Activated T-cell treated with anti-CD3 and anti-CD28 coated beads, Interleukin-2, amount 50 U/mL, for 4 hours (primary cell): ENCODE measurements at regions not wholly inside any gene's neighbourhood (a gene's known extent, or its start where the extent isn't known, plus 50 kb on each side); places are given as distances from the start of the nearest gene placed in this dataset.
"Not testable (repeated sequence)": the region's sequence is repeated elsewhere in the genome, so short reads cannot be mapped to it uniquely, and the experiment has no call there.

Experiments
- ATAC-seq, 2 donors: fragments of 200-7000 bp; cut with Tn5 transposase; one replicate each; pipeline ENCODE4 v1.10.0; 2021
- DNase-seq: peaks from one replicate; pipeline ENCODE4 v3.0.0-alpha.2; 2020
- H3K27me3 Mint-ChIP-seq: one replicate; pipeline ENCODE4 v1.8.0; 2021; ENCODE audit warnings: low read depth, mixed read lengths
- H3K36me3 Mint-ChIP-seq: one replicate; pipeline ENCODE4 v1.8.0; 2022; ENCODE audit warnings: mixed read lengths; ENCODE audit not compliant: insufficient read depth
- H3K4me1 Mint-ChIP-seq: one replicate; pipeline ENCODE4 v1.8.0; 2021; ENCODE audit warnings: low read depth, mixed read lengths
- H3K4me3 Mint-ChIP-seq: one replicate; pipeline ENCODE4 v1.8.0; 2021; ENCODE audit warnings: mild to moderate bottlenecking, moderate library complexity, mixed read lengths
- H3K9me3 Mint-ChIP-seq: one replicate; pipeline ENCODE4 v1.8.0; 2021; ENCODE audit warnings: mixed read lengths

GRCh38 chr4:14338585-14339265, 663.6 kb upstream of the CPEB2 start:
- H3K36me3 Mint-ChIP-seq = no peaks in the 10 kb centered on the region
- H3K9me3 Mint-ChIP-seq = peaks cover 7% of the 10 kb centered on the region
- H3K4me3 Mint-ChIP-seq = no peak overlapping the region
- ATAC-seq (no peak), DNase-seq (no peak)
- no peaks in the 10 kb centered on the region for H3K4me1 Mint-ChIP-seq
- H3K27me3 Mint-ChIP-seq = no peaks in the 10 kb centered on the region

- no peak for ATAC-seq
- H3K27me3 Mint-ChIP-seq = no peaks in the 10 kb centered on the region
- H3K36me3 Mint-ChIP-seq = no peaks in the 10 kb centered on the region
- no peaks in the 10 kb centered on the region for H3K4me1 Mint-ChIP-seq
- DNase-seq = no peak
- H3K4me3 Mint-ChIP-seq = no peak overlapping the region
- no peaks in the 10 kb centered on the region for H3K9me3 Mint-ChIP-seq
Observed at GRCh38 chr4:14339715-14340114, 662.6 kb upstream of the CPEB2 start.

DNA sequence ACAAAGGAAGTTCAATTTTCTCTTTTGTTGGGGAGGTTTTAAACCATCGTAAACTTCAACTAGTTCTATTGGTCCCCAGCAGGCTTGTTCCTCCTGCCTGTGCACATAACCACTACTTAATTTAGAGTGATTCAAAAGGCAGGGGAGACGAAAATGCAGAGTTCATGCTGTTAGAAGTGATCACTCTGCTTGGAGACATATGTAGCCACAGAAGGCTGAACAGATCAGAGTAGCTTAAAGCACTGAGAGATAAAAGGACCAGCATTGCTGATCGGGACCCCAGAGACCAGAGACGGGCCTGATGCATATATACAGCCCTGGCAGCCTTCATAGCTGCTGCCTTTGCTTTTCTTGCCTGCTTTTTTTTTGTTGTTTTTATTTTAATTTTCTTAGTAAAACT, 662.0 kb upstream of the CPEB2 start:
- ATAC-seq = no peak
- no peaks in the 10 kb centered on the region for H3K27me3 Mint-ChIP-seq
- H3K36me3 Mint-ChIP-seq = no peaks in the 10 kb centered on the region
- DNase-seq = no peak
- no peaks in the 10 kb centered on the region for H3K9me3 Mint-ChIP-seq
- H3K4me1 Mint-ChIP-seq = no peaks in the 10 kb centered on the region
- no peak overlapping the region for H3K4me3 Mint-ChIP-seq

DNA sequence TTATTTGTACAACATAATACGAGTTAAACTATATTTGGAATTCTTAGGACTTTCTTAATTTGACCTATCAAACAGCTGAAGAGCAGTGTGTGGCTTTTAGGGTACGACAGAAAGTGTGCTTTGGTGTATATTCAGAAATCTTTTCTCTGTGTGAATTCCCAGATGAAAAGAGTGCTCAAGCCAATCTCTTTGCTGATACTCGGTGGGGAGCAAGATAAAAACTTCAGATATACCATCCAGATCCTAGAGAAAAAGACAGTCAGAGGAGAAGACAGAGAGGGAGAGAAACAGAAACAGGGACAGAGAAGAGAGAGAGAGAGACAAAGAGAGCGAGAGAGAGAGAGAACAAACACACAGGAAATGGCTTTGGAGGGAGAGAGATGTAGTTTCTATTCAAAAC, 658.3 kb upstream of the CPEB2 start:
- no peak overlapping the region for H3K4me3 Mint-ChIP-seq
- H3K9me3 Mint-ChIP-seq = no peaks in the 10 kb centered on the region
- ATAC-seq (no peak), DNase-seq (no peak)
- no peaks in the 10 kb centered on the region for H3K4me1 Mint-ChIP-seq
- peaks cover 5% of the 10 kb centered on the region for H3K27me3 Mint-ChIP-seq
- no peaks in the 10 kb centered on the region for H3K36me3 Mint-ChIP-seq

- no peak overlapping the region for H3K4me3 Mint-ChIP-seq
- H3K4me1 Mint-ChIP-seq = no peaks in the 10 kb centered on the region
- DNase-seq (no peak), ATAC-seq (no peak)
- peaks cover 5% of the 10 kb centered on the region for H3K27me3 Mint-ChIP-seq
- no peaks in the 10 kb centered on the region for H3K9me3 Mint-ChIP-seq
- H3K36me3 Mint-ChIP-seq = no peaks in the 10 kb centered on the region
Observed at GRCh38 chr4:14345356-14345775, 656.9 kb upstream of the CPEB2 start.

GRCh38 chr4:14347526-14347925, 654.8 kb upstream of the CPEB2 start:
- DNase-seq (no peak), ATAC-seq (no peak)
- Mint-ChIP-seq H3K36me3 (no peaks in the 10 kb centered on the region), H3K4me3 (no peak overlapping the region), H3K9me3 (no peaks in the 10 kb centered on the region), H3K27me3 (peaks cover 5% of the 10 kb centered on the region), H3K4me1 (no peaks in the 10 kb centered on the region)

DNA sequence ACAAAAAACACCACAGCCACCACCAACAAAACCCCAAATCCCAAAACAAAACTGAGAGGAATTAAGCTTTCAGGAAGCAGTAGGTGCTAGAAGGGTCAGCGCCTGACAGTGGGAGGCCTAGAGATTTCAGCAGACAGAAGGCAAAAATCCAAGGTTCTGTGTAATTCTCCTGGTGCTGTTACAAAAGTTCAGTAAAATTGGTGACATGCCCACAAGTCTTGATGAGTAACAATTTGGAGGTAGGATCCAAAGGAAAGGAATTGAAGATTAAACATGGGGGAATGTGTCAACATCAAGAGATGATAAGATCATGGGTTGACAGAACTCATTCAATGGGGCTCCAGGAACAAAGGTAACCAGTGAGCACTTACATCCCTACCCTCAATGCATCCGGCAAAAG, 653.8 kb upstream of the CPEB2 start:
- Mint-ChIP-seq H3K27me3 (peaks cover 5% of the 10 kb centered on the region), H3K9me3 (no peaks in the 10 kb centered on the region)
- no peak for ATAC-seq

DNA sequence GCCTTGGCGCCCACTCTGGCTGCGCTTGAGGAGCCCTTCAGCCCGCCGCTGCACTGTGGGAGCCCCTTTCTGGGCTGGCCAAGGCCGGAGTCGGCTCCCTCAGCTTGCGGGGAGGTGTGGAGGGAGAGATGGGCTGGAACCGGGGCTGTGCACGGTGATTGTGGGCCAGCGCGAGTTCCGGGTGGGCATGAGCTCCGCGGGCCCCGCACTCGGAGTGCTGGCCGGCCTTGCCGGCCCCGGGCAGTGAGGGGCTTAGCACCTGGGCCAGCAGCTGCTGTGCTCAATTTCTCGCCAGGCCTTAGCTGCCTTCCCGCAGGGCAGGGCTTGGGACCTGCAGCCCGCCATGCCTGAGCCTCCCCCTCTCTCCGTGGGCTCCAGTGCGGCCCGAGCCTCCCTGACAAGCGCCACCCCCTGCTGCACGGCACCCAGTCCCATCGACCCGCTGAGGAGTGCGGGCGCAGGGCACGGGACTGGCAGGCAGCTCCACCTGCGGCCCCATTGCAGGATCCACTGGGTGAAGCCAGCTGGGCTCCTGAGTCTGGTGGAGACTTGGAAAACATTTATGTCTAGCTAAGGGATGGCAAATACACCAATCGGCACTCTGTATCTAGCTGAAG, 643.6 kb upstream of the CPEB2 start:
- not testable (repeated sequence) for ATAC-seq, H3K36me3 Mint-ChIP-seq, H3K4me3 Mint-ChIP-seq, H3K27me3 Mint-ChIP-seq, H3K9me3 Mint-ChIP-seq, H3K4me1 Mint-ChIP-seq, DNase-seq

More for the DNA sequence above, 653.8 kb upstream of the CPEB2 start:
- DNase-seq = no peak
- Mint-ChIP-seq H3K36me3 (no peaks in the 10 kb centered on the region), H3K4me1 (no peaks in the 10 kb centered on the region), H3K4me3 (no peak overlapping the region)

GRCh38 chr4:14359991-14360390, 642.3 kb upstream of the CPEB2 start:
- DNase-seq (no peak), ATAC-seq (no peak)
- H3K36me3 Mint-ChIP-seq = no peaks in the 10 kb centered on the region
- peaks cover 4% of the 10 kb centered on the region for H3K9me3 Mint-ChIP-seq
- H3K27me3 Mint-ChIP-seq = no peaks in the 10 kb centered on the region
- H3K4me3 Mint-ChIP-seq = no peak overlapping the region
- H3K4me1 Mint-ChIP-seq = no peaks in the 10 kb centered on the region

DNA sequence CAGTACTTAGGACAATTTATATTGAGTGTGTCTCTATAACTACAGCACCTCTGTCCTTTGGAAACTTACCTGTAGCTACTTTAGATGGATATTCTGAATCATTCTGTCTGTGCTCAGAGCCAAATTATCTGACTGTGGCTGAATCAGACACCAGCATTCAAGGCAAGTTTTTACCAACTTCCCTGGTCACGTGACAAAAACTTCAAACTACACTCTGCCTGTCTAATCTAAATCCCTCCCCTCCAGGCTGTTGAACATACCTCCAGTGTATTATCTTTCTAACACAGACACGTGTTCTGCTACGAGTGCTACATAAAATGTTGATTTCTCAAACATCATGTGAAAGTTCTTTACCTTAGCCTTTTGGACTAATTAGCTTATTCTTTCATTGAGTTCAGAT, 641.2 kb upstream of the CPEB2 start:
- no peaks in the 10 kb centered on the region for H3K27me3 Mint-ChIP-seq
- ATAC-seq (no peak), DNase-seq (no peak)
- H3K36me3 Mint-ChIP-seq = no peaks in the 10 kb centered on the region
- H3K4me3 Mint-ChIP-seq = no peak overlapping the region
- H3K9me3 Mint-ChIP-seq = peaks cover 4% of the 10 kb centered on the region
- no peaks in the 10 kb centered on the region for H3K4me1 Mint-ChIP-seq

DNA sequence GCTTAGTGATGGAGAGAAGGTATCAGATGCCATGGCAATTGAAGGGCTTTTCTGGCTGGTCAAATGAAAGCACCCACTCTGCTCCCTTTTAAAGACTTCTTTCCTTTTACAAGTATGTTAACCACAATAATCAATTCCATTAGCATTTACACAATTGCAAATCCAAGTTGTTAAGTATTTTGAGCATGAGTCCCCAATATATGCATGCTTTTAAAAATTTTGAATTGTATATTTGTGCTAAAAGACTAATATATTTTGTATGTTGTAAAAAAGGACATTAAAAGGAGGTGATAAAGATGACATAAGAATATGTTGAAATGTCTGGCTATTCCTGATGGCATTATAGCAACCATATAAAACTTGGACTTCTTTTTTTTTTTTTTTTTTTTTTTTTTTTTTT, 639.9 kb upstream of the CPEB2 start:
- no peak overlapping the region for H3K4me3 Mint-ChIP-seq

GRCh38 chr4:14364953-14365536, 637.2 kb upstream of the CPEB2 start:
- Mint-ChIP-seq H3K27me3 (no peaks in the 10 kb centered on the region), H3K4me3 (no peak overlapping the region), H3K4me1 (no peaks in the 10 kb centered on the region), H3K36me3 (no peaks in the 10 kb centered on the region), H3K9me3 (no peaks in the 10 kb centered on the region)
- DNase-seq (no peak), ATAC-seq (no peak)

More for the DNA sequence above, 639.9 kb upstream of the CPEB2 start:
- no peaks in the 10 kb centered on the region for H3K4me1 Mint-ChIP-seq
- H3K36me3 Mint-ChIP-seq = no peaks in the 10 kb centered on the region
- no peak for ATAC-seq
- no peak for DNase-seq
- no peaks in the 10 kb centered on the region for H3K27me3 Mint-ChIP-seq
- no peaks in the 10 kb centered on the region for H3K9me3 Mint-ChIP-seq

DNA sequence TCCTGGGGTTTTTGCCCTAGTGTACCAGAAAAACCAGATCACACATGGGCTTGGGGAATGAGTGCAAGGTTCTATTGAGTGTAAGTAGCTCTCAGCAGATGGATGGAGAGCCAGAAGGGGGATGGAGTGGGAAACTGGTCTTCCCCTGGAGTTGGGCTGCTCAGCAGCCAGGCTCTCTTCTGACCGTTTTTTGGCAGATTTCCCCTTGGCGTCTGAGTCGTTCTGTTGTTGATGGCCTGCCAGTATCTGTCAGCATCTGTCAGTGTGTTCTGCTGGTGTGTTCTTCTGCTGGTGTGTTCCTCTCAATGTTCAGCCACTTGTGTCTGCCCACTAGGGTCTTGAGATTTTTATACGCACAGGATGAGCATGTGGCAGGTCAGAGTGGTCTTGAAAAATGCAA, 633.9 kb upstream of the CPEB2 start:
- H3K27me3 Mint-ChIP-seq = no peaks in the 10 kb centered on the region
- no peaks in the 10 kb centered on the region for H3K9me3 Mint-ChIP-seq
- no peak overlapping the region for H3K4me3 Mint-ChIP-seq
- ATAC-seq (no peak), DNase-seq (no peak)
- no peaks in the 10 kb centered on the region for H3K4me1 Mint-ChIP-seq
- no peaks in the 10 kb centered on the region for H3K36me3 Mint-ChIP-seq

- H3K27me3 Mint-ChIP-seq = no peaks in the 10 kb centered on the region
- no peaks in the 10 kb centered on the region for H3K36me3 Mint-ChIP-seq
- no peak for DNase-seq
- H3K4me3 Mint-ChIP-seq = no peak overlapping the region
- no peaks in the 10 kb centered on the region for H3K4me1 Mint-ChIP-seq
- ATAC-seq = no peak
- no peaks in the 10 kb centered on the region for H3K9me3 Mint-ChIP-seq
Observed at GRCh38 chr4:14371131-14371530, 631.1 kb upstream of the CPEB2 start.

DNA sequence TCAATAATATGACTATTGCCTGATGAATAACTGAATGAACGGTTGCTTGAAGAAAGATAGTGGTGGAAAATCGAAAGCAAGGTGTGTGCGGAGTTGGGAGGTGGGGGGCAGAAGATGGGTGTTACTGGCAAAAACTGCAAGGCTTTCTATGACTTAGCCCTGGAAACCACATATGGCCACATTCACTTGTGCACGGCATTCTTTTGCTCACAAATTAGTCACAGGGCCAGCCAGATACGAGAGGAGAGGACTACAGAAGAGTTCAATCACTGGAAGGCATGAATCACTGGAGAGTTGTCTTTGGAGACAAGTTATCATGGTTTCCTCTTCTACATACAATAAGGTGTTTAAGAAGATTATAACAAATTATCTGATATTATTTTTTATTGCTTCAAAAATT, 626.5 kb upstream of the CPEB2 start:
- no peak for DNase-seq
- no peaks in the 10 kb centered on the region for H3K36me3 Mint-ChIP-seq
- no peak for ATAC-seq
- H3K4me1 Mint-ChIP-seq = no peaks in the 10 kb centered on the region
- H3K4me3 Mint-ChIP-seq = no peak overlapping the region
- H3K9me3 Mint-ChIP-seq = no peaks in the 10 kb centered on the region
- H3K27me3 Mint-ChIP-seq = no peaks in the 10 kb centered on the region
